Mesenteric fat pad (tissue), 1 donor: ENCODE measurements at regions not wholly inside any gene's neighbourhood (a gene's known extent, or its start where the extent isn't known, plus 50 kb on each side); places are given as distances from the start of the nearest gene placed in this dataset.

Experiments
- DNase-seq: peaks from one replicate; pipeline ENCODE4 v3.0.0-alpha.2; 2020; ENCODE audit warnings: low spot score
- donor health status: DM: yes; HTN: yes; CAD: no.

DNA sequence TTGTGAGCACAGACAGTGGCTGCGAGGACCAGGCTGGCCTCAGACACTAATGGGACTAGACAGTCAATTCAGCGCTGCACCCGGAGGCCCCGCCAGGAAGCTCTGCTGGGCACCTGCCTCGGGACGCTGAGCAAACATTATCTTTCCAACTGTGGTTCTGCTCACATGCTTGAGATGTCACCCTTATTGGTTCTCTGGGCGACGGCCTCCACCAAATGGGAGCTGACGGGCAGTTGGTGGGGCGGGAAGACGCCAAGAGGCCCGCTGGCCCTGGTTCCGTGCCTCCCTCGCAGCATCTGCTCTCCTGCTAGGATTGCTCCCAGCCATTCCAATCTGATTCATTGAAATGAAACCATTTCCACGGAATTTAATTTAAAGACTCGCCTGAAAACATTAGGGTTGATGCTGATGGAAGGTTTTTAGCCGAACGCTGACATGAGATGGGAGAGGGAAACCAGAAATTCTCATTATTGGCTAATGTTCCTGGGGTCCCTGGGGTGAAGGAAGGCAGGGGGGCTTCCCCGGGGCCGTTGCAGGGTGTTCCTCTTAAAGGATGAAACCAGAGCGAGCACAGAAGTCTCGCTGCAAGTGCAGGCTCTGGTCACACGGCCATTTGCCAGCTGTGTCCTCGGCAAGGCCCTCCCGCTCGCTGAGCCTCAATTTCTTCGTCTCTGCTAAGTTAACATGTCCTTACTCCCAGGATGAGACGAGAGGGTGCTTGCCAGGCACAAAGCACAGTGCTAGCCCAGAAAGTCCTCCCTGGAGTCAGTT is 512.2 kb downstream of the NPHP4 start:
- DNase-seq: no peak

GRCh38 chr1:5478961-5479360 is 513.3 kb downstream of the NPHP4 start:
- no peak for DNase-seq

DNA sequence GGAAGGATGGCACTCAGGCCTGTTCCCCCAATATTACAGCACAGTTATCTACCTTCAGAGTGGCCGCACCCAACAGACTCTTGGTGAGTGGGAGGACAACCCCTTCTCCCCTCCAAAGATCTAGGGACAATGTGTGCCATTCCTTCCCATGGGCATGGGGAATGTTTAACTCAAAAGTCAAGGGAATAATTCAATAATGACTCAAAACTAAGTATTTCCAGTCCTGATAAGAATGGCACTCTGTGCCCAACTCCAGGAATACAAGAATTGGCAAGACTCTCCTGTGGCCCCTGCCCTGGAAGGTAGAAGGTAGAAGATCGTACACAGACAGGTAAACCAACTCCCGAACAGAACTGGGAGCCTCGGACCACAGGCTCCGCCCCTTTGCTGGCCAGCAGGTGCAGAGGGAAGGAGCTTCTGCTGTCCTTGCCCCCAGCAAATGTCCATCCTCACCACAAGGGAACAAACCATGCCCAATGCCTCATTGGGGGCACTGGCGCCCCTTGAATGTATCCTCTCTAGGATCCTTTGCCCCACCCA is 514.0 kb downstream of the NPHP4 start:
- DNase-seq: no peak

- no peak for DNase-seq
Observed at GRCh38 chr1:5477716-5478115, 514.5 kb downstream of the NPHP4 start.

- no peak for DNase-seq
Observed at GRCh38 chr1:5475572-5475971, 516.7 kb downstream of the NPHP4 start.

GRCh38 chr1:5473268-5473667 is 519.0 kb downstream of the NPHP4 start:
- no peak for DNase-seq

DNA sequence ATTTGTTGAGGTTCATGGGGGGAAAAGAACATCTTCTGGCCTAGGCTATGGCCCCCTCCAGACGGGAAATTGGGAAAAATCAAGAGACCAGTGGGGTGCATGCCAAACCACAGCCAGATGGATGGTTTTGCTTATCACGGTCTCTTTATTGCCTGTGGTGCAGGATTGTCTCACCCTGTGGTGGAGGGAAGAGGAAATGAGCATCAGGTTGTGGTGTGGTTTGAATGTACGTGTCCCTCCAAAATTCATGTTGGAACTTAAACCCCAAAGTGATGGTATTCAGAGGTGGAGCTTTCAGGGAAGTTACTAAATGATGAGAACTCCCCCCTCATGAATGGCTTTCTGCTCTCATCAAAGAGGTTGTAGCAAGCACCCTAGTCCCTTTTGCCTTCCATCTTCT is 525.7 kb downstream of the NPHP4 start:
- DNase-seq: no peak

- no peak for DNase-seq
Observed at GRCh38 chr1:5465281-5465711, 526.9 kb downstream of the NPHP4 start.

- no peak for DNase-seq
Observed at GRCh38 chr1:5464366-5464765, 527.9 kb downstream of the NPHP4 start.

DNA sequence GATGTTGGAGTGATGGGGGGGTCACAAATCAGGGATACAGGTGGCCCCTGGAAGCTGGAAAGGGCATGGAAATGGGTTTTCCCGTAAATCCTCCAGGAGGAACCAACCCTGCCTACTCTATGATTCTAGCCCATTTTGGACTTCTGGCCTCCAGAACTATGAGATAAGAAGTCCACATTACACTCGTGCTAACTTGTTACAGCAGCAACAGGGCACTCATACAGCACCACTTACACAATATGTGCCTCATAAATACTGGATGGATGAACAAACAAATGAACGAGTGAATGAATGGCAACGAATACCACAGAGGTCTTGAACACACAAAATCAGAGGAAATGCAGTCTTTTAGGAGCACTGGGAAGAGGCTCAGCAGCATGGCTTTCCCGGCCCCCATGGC is 531.3 kb downstream of the NPHP4 start:
- no peak for DNase-seq

DNA sequence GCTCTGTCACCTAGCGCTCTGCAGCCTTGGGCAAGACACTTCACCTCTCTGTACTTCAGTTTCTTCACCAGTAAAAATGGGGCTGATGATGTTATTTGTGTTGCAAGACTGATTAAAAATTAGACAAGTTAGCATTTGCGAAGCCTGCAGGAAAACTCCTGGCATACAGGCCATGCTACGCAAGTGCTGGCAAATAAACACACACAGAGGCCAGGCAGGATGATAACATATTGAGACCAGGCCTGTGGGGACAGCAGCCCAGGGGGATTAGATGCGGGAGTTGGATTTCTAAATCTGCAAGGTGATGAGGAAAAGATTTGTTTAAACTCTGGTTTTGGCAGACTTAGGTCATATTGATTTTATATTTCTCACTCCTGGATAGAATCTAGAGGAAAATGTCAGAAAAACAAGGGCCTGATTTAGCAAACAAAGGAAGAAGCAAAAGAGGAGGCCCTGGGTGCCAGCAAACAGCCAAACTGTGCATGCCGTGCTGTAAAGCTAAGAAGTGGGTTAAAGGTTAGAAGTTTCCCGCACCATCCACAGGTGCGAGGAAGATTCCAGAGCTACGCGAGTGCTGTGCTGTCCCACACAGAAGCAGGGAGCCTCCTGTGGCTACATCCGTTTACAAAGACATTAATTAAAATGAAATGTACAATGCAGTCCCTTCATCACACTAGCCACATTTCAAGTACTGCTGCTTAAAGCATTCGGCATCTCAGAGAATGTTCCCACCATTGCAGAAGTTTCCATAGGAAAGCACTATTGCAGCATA is 532.2 kb downstream of the NPHP4 start:
- no peak for DNase-seq

- no peak for DNase-seq
Observed at GRCh38 chr1:5458248-5458647, 534.0 kb downstream of the NPHP4 start.

- DNase-seq: no peak
Observed at GRCh38 chr1:5456090-5456811, 536.0 kb downstream of the NPHP4 start.

GRCh38 chr1:5455651-5456050 is 536.6 kb downstream of the NPHP4 start:
- DNase-seq: no peak

- no peak for DNase-seq
Observed at GRCh38 chr1:5455056-5455455, 537.2 kb downstream of the NPHP4 start.

DNA sequence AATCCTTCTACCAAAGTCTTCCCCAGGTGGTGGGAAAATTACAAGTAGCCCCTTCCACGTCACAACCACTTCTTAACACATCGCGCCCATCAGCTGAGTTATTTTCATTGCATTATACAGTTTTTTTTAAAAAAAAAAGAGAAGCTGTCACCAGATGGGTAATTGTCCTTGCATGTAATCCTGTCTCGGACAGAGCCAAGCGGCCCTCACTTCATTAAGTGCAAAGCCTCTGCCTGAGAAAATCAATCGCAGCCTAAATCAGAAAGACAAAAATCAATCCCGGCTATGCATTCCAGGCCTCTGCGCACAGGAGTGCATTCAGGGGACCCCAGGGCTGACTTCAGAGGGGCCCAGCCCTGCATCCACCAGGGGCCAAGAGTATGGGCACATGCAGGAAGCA is 538.9 kb downstream of the NPHP4 start:
- no peak for DNase-seq

DNA sequence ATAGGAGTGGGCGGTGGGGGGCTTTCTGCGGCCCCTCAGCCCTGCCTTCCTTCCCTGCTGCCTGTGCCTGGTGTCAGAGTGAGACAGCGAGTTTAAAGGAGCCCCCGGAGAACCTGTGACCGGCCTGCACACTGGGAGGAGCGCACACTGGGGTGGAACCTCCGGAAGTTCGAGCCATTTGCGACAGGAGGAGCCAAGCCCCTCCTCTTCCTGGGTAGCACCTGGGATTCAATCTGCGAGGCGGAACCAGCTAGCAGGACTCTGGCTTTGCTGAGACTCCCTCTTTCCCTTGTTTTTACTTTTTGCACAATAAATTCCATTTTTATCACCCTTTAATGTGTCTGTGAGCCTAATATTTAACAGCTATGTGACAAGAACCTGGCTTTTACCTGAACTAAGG is 540.6 kb downstream of the NPHP4 start:
- no peak for DNase-seq

GRCh38 chr1:5448486-5448885 is 543.7 kb downstream of the NPHP4 start:
- DNase-seq: no peak

DNA sequence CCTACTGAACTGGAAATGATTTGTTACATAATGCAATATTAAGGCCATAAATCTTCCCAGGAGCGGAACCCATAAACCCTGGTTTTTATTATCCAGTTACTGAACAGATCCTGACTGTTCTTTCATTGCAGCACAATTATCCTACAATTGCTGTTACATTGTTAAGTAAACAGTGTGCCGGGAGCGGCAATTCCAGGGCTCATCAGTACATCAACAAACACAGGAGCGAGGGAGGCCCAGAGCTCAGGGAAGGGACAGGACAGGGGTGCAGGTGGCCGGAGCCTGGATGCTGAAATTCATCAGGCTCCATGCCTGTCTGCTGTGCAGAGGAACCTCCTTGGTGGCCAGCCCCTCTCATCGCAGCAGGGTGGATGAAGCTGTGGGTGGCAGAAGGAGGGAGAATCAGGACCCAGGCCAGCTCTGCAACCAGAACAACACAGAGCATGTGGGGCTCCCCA is 544.7 kb downstream of the NPHP4 start:
- DNase-seq: no peak

GRCh38 chr1:5444396-5444795 is 547.8 kb downstream of the NPHP4 start:
- DNase-seq: no peak

DNA sequence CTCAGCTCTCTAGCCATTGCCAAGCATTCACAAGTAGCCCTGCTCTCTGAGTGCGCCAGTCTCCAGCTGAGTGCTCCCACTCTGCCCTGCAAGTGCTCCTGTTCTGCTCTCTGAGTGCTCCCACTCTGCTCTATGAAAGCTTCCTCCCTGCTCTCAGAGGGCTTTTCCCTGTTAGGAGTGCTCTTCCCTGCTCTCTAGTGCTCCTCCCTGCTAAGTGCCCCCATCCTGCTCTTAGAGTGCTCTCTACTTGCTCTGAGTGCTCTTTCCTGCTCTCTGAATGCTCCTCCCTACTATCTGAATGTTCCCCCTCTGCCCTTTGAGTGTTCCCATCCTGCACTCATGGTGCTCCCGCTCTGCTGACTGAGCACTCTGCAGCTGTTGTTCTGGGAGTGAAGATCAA is 555.4 kb downstream of the NPHP4 start:
- DNase-seq: no peak

DNA sequence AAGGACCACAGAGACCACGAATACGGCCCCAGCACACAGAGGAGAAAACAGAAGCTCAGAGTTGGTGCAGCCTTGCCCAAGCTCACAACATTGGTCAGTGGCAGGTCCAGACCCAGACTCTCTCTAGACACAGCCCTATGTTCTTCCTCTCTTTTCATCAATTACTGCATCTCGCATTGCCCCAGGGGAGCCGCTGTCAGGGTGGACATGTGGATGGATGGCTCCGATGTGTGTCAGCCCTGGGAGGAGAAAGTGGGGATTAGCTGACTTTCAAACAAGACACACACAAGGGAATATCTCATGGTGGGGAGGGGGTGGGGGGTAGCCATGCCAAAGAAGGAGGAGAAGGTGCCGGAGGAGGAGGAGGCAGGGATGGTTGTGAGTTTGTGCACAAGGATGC is 556.8 kb downstream of the NPHP4 start:
- no peak for DNase-seq
